Activated naive CD4-positive, alpha-beta T cell treated with anti-CD3 and anti-CD28 coated beads, Interleukin-2, amount 50 U/mL, for 24 hours (primary cell): ENCODE measurements at regions not wholly inside any gene's neighbourhood (a gene's known extent, or its start where the extent isn't known, plus 50 kb on each side); places are given as distances from the start of the nearest gene placed in this dataset.
"Not testable (repeated sequence)": the region's sequence is repeated elsewhere in the genome, so short reads cannot be mapped to it uniquely, and the experiment has no call there.

Experiments
- H3K27ac Mint-ChIP-seq: one replicate; pipeline ENCODE4 v1.8.0; 2021; ENCODE audit warnings: mild to moderate bottlenecking, mixed read lengths
- H3K27me3 Mint-ChIP-seq: one replicate; pipeline ENCODE4 v1.8.0; 2021; ENCODE audit warnings: mixed read lengths
- H3K36me3 Mint-ChIP-seq: one replicate; pipeline ENCODE4 v1.8.0; 2021; ENCODE audit warnings: mixed read lengths
- H3K4me1 Mint-ChIP-seq: one replicate; pipeline ENCODE4 v1.8.0; 2021; ENCODE audit warnings: mixed read lengths
- H3K4me3 Mint-ChIP-seq: one replicate; pipeline ENCODE4 v1.8.0; 2021; ENCODE audit warnings: mild to moderate bottlenecking, mixed read lengths
- H3K9me3 Mint-ChIP-seq: one replicate; pipeline ENCODE4 v1.8.0; 2021; ENCODE audit warnings: mixed read lengths

- no peaks in the 10 kb centered on the region for H3K4me1 Mint-ChIP-seq
- no peak overlapping the region for H3K27ac Mint-ChIP-seq
- H3K27me3 Mint-ChIP-seq: no peaks in the 10 kb centered on the region
- no peaks in the 10 kb centered on the region for H3K36me3 Mint-ChIP-seq
- H3K4me3 Mint-ChIP-seq: no peak overlapping the region
- no peaks in the 10 kb centered on the region for H3K9me3 Mint-ChIP-seq
These were observed 205.3 kb downstream of the ZIC4 start for GRCh38 chr3:147201086-147201485.

GRCh38 chr3:147200545-147200944 is 205.8 kb downstream of the ZIC4 start:
- no peaks in the 10 kb centered on the region for H3K4me1 Mint-ChIP-seq
- H3K4me3 Mint-ChIP-seq: no peak overlapping the region
- no peaks in the 10 kb centered on the region for H3K27me3 Mint-ChIP-seq
- no peak overlapping the region for H3K27ac Mint-ChIP-seq
- H3K36me3 Mint-ChIP-seq: no peaks in the 10 kb centered on the region
- H3K9me3 Mint-ChIP-seq: no peaks in the 10 kb centered on the region

GRCh38 chr3:147197739-147198138 is 208.6 kb downstream of the ZIC4 start:
- Mint-ChIP-seq H3K27me3 (no peaks in the 10 kb centered on the region), H3K9me3 (no peaks in the 10 kb centered on the region), H3K27ac (no peak overlapping the region), H3K4me1 (no peaks in the 10 kb centered on the region), H3K4me3 (no peak overlapping the region), H3K36me3 (no peaks in the 10 kb centered on the region)

GRCh38 chr3:147195887-147196286 is 210.5 kb downstream of the ZIC4 start:
- H3K9me3 Mint-ChIP-seq: no peaks in the 10 kb centered on the region
- H3K36me3 Mint-ChIP-seq: no peaks in the 10 kb centered on the region
- no peaks in the 10 kb centered on the region for H3K4me1 Mint-ChIP-seq
- H3K27ac Mint-ChIP-seq: no peak overlapping the region
- H3K4me3 Mint-ChIP-seq: no peak overlapping the region
- no peaks in the 10 kb centered on the region for H3K27me3 Mint-ChIP-seq

GRCh38 chr3:147191795-147192385 is 214.5 kb downstream of the ZIC4 start:
- H3K9me3 Mint-ChIP-seq: peaks cover 8% of the 10 kb centered on the region
- H3K27me3 Mint-ChIP-seq: no peaks in the 10 kb centered on the region
- H3K36me3 Mint-ChIP-seq: no peaks in the 10 kb centered on the region
- no peaks in the 10 kb centered on the region for H3K4me1 Mint-ChIP-seq
- H3K4me3 Mint-ChIP-seq: no peak overlapping the region
- H3K27ac Mint-ChIP-seq: no peak overlapping the region

- H3K9me3 Mint-ChIP-seq: peaks cover 8% of the 10 kb centered on the region
- H3K4me3 Mint-ChIP-seq: no peak overlapping the region
- no peaks in the 10 kb centered on the region for H3K27me3 Mint-ChIP-seq
- H3K36me3 Mint-ChIP-seq: no peaks in the 10 kb centered on the region
- H3K4me1 Mint-ChIP-seq: no peaks in the 10 kb centered on the region
- H3K27ac Mint-ChIP-seq: no peak overlapping the region
These were observed 217.3 kb downstream of the ZIC4 start for GRCh38 chr3:147189016-147189415.

- H3K27me3 Mint-ChIP-seq: no peaks in the 10 kb centered on the region
- no peak overlapping the region for H3K27ac Mint-ChIP-seq
- no peaks in the 10 kb centered on the region for H3K36me3 Mint-ChIP-seq
- no peaks in the 10 kb centered on the region for H3K4me1 Mint-ChIP-seq
- peaks cover 8% of the 10 kb centered on the region for H3K9me3 Mint-ChIP-seq
- no peak overlapping the region for H3K4me3 Mint-ChIP-seq
These were observed 218.7 kb downstream of the ZIC4 start for GRCh38 chr3:147187687-147188086.

- Mint-ChIP-seq H3K36me3 (no peaks in the 10 kb centered on the region), H3K27ac (no peak overlapping the region), H3K27me3 (no peaks in the 10 kb centered on the region), H3K4me1 (no peaks in the 10 kb centered on the region), H3K9me3 (peaks cover 8% of the 10 kb centered on the region), H3K4me3 (no peak overlapping the region)
These were observed 220.6 kb downstream of the ZIC4 start for GRCh38 chr3:147185781-147186180.

- H3K27me3 Mint-ChIP-seq: no peaks in the 10 kb centered on the region
- H3K4me1 Mint-ChIP-seq: no peaks in the 10 kb centered on the region
- H3K36me3 Mint-ChIP-seq: no peaks in the 10 kb centered on the region
- H3K4me3 Mint-ChIP-seq: no peak overlapping the region
- H3K27ac Mint-ChIP-seq: no peak overlapping the region
- H3K9me3 Mint-ChIP-seq: no peaks in the 10 kb centered on the region
These were observed 221.5 kb downstream of the ZIC4 start for GRCh38 chr3:147184794-147185193.

GRCh38 chr3:147173257-147173656 is 233.1 kb downstream of the ZIC4 start:
- Mint-ChIP-seq H3K4me3 (no peak overlapping the region), H3K27ac (no peak overlapping the region), H3K4me1 (no peaks in the 10 kb centered on the region), H3K9me3 (no peaks in the 10 kb centered on the region), H3K27me3 (no peaks in the 10 kb centered on the region), H3K36me3 (no peaks in the 10 kb centered on the region)

- no peaks in the 10 kb centered on the region for H3K36me3 Mint-ChIP-seq
- no peaks in the 10 kb centered on the region for H3K27me3 Mint-ChIP-seq
- no peak overlapping the region for H3K4me3 Mint-ChIP-seq
- no peak overlapping the region for H3K27ac Mint-ChIP-seq
- H3K9me3 Mint-ChIP-seq: no peaks in the 10 kb centered on the region
- H3K4me1 Mint-ChIP-seq: no peaks in the 10 kb centered on the region
These were observed 243.6 kb downstream of the ZIC4 start for GRCh38 chr3:147162743-147163142.

- Mint-ChIP-seq H3K9me3 (no peaks in the 10 kb centered on the region), H3K36me3 (no peaks in the 10 kb centered on the region)
These were observed 244.5 kb downstream of the ZIC4 start for GRCh38 chr3:147161833-147162232.

GRCh38 chr3:147160984-147161383 is 245.4 kb downstream of the ZIC4 start:
- Mint-ChIP-seq H3K27ac (no peak overlapping the region), H3K4me1 (no peaks in the 10 kb centered on the region), H3K27me3 (no peaks in the 10 kb centered on the region), H3K36me3 (no peaks in the 10 kb centered on the region), H3K4me3 (no peak overlapping the region), H3K9me3 (peaks cover 4% of the 10 kb centered on the region)

More at GRCh38 chr3:147161833-147162232, 244.5 kb downstream of the ZIC4 start:
- no peaks in the 10 kb centered on the region for H3K4me1 Mint-ChIP-seq
- no peak overlapping the region for H3K27ac Mint-ChIP-seq
- H3K4me3 Mint-ChIP-seq: no peak overlapping the region
- H3K27me3 Mint-ChIP-seq: no peaks in the 10 kb centered on the region

GRCh38 chr3:147159141-147159540 is 247.2 kb downstream of the ZIC4 start:
- H3K27me3 Mint-ChIP-seq: no peaks in the 10 kb centered on the region
- H3K27ac Mint-ChIP-seq: no peak overlapping the region
- H3K4me3 Mint-ChIP-seq: no peak overlapping the region
- no peaks in the 10 kb centered on the region for H3K4me1 Mint-ChIP-seq
- H3K9me3 Mint-ChIP-seq: peaks cover 7% of the 10 kb centered on the region
- H3K36me3 Mint-ChIP-seq: no peaks in the 10 kb centered on the region

- H3K36me3 Mint-ChIP-seq: no peaks in the 10 kb centered on the region
- no peak overlapping the region for H3K27ac Mint-ChIP-seq
- H3K9me3 Mint-ChIP-seq: peaks cover 7% of the 10 kb centered on the region
- no peaks in the 10 kb centered on the region for H3K4me1 Mint-ChIP-seq
- no peaks in the 10 kb centered on the region for H3K27me3 Mint-ChIP-seq
- H3K4me3 Mint-ChIP-seq: no peak overlapping the region
These were observed 248.7 kb downstream of the ZIC4 start for GRCh38 chr3:147157631-147158030.

- not testable (repeated sequence) for H3K27me3 Mint-ChIP-seq, H3K36me3 Mint-ChIP-seq, H3K9me3 Mint-ChIP-seq, H3K27ac Mint-ChIP-seq, H3K4me1 Mint-ChIP-seq, H3K4me3 Mint-ChIP-seq
These were observed 251.4 kb downstream of the ZIC4 start for GRCh38 chr3:147154988-147155387.

- no peaks in the 10 kb centered on the region for H3K27me3 Mint-ChIP-seq
- no peaks in the 10 kb centered on the region for H3K4me1 Mint-ChIP-seq
- H3K9me3 Mint-ChIP-seq: peaks cover 7% of the 10 kb centered on the region
- no peak overlapping the region for H3K27ac Mint-ChIP-seq
- no peak overlapping the region for H3K4me3 Mint-ChIP-seq
- no peaks in the 10 kb centered on the region for H3K36me3 Mint-ChIP-seq
These were observed 252.4 kb downstream of the ZIC4 start for GRCh38 chr3:147153830-147154539.
